Ectodermal cell (in vitro differentiated cells): ENCODE measurements at regions not wholly inside any gene's neighbourhood (a gene's known extent, or its start where the extent isn't known, plus 50 kb on each side); places are given as distances from the start of the nearest gene placed in this dataset.

Source experiments
- H3K27ac ChIP-seq: 2 replicates; pipeline ENCODE4 v1.7.0; 2013; ENCODE audit warnings: mild to moderate bottlenecking, low read depth, low read length; ENCODE audit not compliant: insufficient read depth, poor library complexity, severe bottlenecking
- H3K27me3 ChIP-seq: 2 replicates; pipeline ENCODE4 v1.7.0; 2013; ENCODE audit warnings: mild to moderate bottlenecking, low read length; ENCODE audit not compliant: insufficient read depth, control insufficient read depth, poor library complexity, severe bottlenecking
- H3K36me3 ChIP-seq: one replicate; pipeline ENCODE4 v1.7.0; 2013; ENCODE audit warnings: low read length; ENCODE audit not compliant: control insufficient read depth, insufficient read depth
- H3K4me1 ChIP-seq: one replicate; pipeline ENCODE4 v1.7.0; 2013; ENCODE audit warnings: low read length; ENCODE audit not compliant: control insufficient read depth, insufficient read depth
- H3K4me3 ChIP-seq: 2 replicates; pipeline ENCODE4 v1.7.0; 2013; ENCODE audit warnings: low read depth, low read length, control low read depth; ENCODE audit not compliant: insufficient read depth
- H3K9me3 ChIP-seq: 2 replicates; pipeline ENCODE4 v1.7.0; 2013; ENCODE audit warnings: mild to moderate bottlenecking, low read length, moderate library complexity; ENCODE audit not compliant: control insufficient read depth
- WGBS, 2 experiments: methylation state at CpG; one replicate each; pipeline ENCODE4 v1.1.7; 2013; ENCODE audit warnings: missing lambda C conversion rate in 2 of 2; 5-methylcytosine and 5-hydroxymethylcytosine counted together

GRCh38 chr2:20532634-20533437 lies 86.0 kb downstream of the RHOB start:
- H3K9me3 ChIP-seq: no peaks in the 10 kb centered on the region
- no peaks in the 10 kb centered on the region for H3K27me3 ChIP-seq
- WGBS, 2 experiments: 79 to 81% methylated on average over 17 of the region's 17 CpGs
- no peaks in the 10 kb centered on the region for H3K36me3 ChIP-seq
- peaks cover 35% of the 10 kb centered on the region for H3K4me1 ChIP-seq
- H3K4me3 ChIP-seq: no peak overlapping the region
- no peak overlapping the region for H3K27ac ChIP-seq

- no peaks in the 10 kb centered on the region for H3K27me3 ChIP-seq
- H3K4me3 ChIP-seq: no peak overlapping the region
- WGBS, 2 experiments: 91 to 93% methylated on average over 10 of the region's 10 CpGs
These were observed 87.2 kb downstream of the RHOB start for GRCh38 chr2:20533993-20534622.

GRCh38 chr2:20534913-20535801 lies 88.3 kb downstream of the RHOB start:
- H3K27ac ChIP-seq: no peak overlapping the region
- H3K27me3 ChIP-seq: no peaks in the 10 kb centered on the region
- 90 to 94% methylated on average over 19 of the region's 19 CpGs for WGBS, 2 experiments
- H3K4me3 ChIP-seq: no peak overlapping the region
- H3K36me3 ChIP-seq: no peaks in the 10 kb centered on the region
- H3K4me1 ChIP-seq: peaks cover 52% of the 10 kb centered on the region
- no peaks in the 10 kb centered on the region for H3K9me3 ChIP-seq

More at GRCh38 chr2:20533993-20534622, 87.2 kb downstream of the RHOB start:
- Histone ChIP-seq H3K27ac (no peak overlapping the region), H3K4me1 (peaks cover 46% of the 10 kb centered on the region), H3K36me3 (no peaks in the 10 kb centered on the region), H3K9me3 (no peaks in the 10 kb centered on the region)

GRCh38 chr2:20536619-20537422 lies 89.9 kb downstream of the RHOB start:
- Histone ChIP-seq H3K9me3 (no peaks in the 10 kb centered on the region), H3K36me3 (no peaks in the 10 kb centered on the region), H3K27me3 (no peaks in the 10 kb centered on the region), H3K4me3 (no peak overlapping the region), H3K4me1 (peaks cover 52% of the 10 kb centered on the region), H3K27ac (no peak overlapping the region)
- 79 to 80% methylated on average over 15 of the region's 15 CpGs for WGBS, 2 experiments

GRCh38 chr2:20537423-20538307 lies 90.8 kb downstream of the RHOB start:
- Histone ChIP-seq H3K27me3 (no peaks in the 10 kb centered on the region), H3K36me3 (no peaks in the 10 kb centered on the region), H3K27ac (no peak overlapping the region), H3K4me3 (no peak overlapping the region), H3K4me1 (peaks cover 46% of the 10 kb centered on the region), H3K9me3 (no peaks in the 10 kb centered on the region)
- 49 to 52% methylated on average over 16 to 17 of the region's 17 CpGs for WGBS, 2 experiments

GRCh38 chr2:20538308-20539132 lies 91.6 kb downstream of the RHOB start:
- no peak overlapping the region for H3K4me3 ChIP-seq
- H3K4me1 ChIP-seq: peaks cover 37% of the 10 kb centered on the region
- H3K27me3 ChIP-seq: no peaks in the 10 kb centered on the region
- H3K9me3 ChIP-seq: no peaks in the 10 kb centered on the region
- WGBS, 2 experiments: 66 to 67% methylated on average over 8 of the region's 8 CpGs
- H3K36me3 ChIP-seq: no peaks in the 10 kb centered on the region
- no peak overlapping the region for H3K27ac ChIP-seq

- H3K4me1 ChIP-seq: peaks cover 35% of the 10 kb centered on the region
- 94 to 95% methylated on average over 6 of the region's 6 CpGs for WGBS, 2 experiments
- H3K27me3 ChIP-seq: no peaks in the 10 kb centered on the region
- H3K4me3 ChIP-seq: no peak overlapping the region
- H3K27ac ChIP-seq: no peak overlapping the region
- H3K9me3 ChIP-seq: no peaks in the 10 kb centered on the region
- H3K36me3 ChIP-seq: no peaks in the 10 kb centered on the region
These were observed 92.4 kb downstream of the RHOB start for GRCh38 chr2:20539133-20539719.

- no peaks in the 10 kb centered on the region for H3K9me3 ChIP-seq
- H3K27me3 ChIP-seq: no peaks in the 10 kb centered on the region
- H3K27ac ChIP-seq: no peak overlapping the region
- H3K4me3 ChIP-seq: no peak overlapping the region
- H3K36me3 ChIP-seq: no peaks in the 10 kb centered on the region
- WGBS, 2 experiments: 86 to 88% methylated on average over 26 of the region's 26 CpGs
- peaks cover 35% of the 10 kb centered on the region for H3K4me1 ChIP-seq
These were observed 93.1 kb downstream of the RHOB start for GRCh38 chr2:20539776-20540586.
